HepG2 (cell line): ENCODE measurements at regions not wholly inside any gene's neighbourhood (a gene's known extent, or its start where the extent isn't known, plus 50 kb on each side); places are given as distances from the start of the nearest gene placed in this dataset.

Experiments used
- BHLHE40 ChIP-seq: IDR thresholded peaks from 2 replicates; pipeline ENCODE4 v1.6.1; 2011; ENCODE audit warnings: low read length, improper control_type of control experiment
- FOSL1 ChIP-seq: sonication (generic); formaldehyde crosslinking; IDR thresholded peaks from 2 replicates; pipeline ENCODE4 v1.9.0; 2021; ENCODE audit warnings: missing genetic modification reagents, borderline replicate concordance
- HNRNPUL1 ChIP-seq: fragments of 200-400 bp; formaldehyde crosslinking; IDR thresholded peaks from 2 replicates; pipeline ENCODE4 v1.6.1; 2017; ENCODE audit warnings: low read depth, mild to moderate bottlenecking, low read length, moderate library complexity
- HOXD1 ChIP-seq: sonication (generic); formaldehyde crosslinking; IDR thresholded peaks from 2 replicates; pipeline ENCODE4 v1.5.0; 2020; ENCODE audit warnings: missing genetic modification reagents
- IRF2 ChIP-seq: IDR thresholded peaks from 2 replicates; pipeline ENCODE4 v1.6.1; 2018; ENCODE audit warnings: missing genetic modification reagents, missing compliant biosample characterization
- MTF1 ChIP-seq: sonication (generic); formaldehyde crosslinking; IDR thresholded peaks from 2 replicates; pipeline ENCODE4 v1.5.0; 2020; ENCODE audit warnings: missing genetic modification reagents
- NFRKB ChIP-seq: fragments of 450-650 bp; IDR thresholded peaks from 2 replicates; pipeline ENCODE4 v1.6.1; 2017
- NR1H2 ChIP-seq: sonication (generic); formaldehyde crosslinking; IDR thresholded peaks from 2 replicates; pipeline ENCODE4 v1.8.1; 2022; ENCODE audit warnings: low read depth, missing genetic modification reagents, borderline replicate concordance
- NR3C1 ChIP-seq: sonication (generic); formaldehyde crosslinking; IDR thresholded peaks from 2 replicates; pipeline ENCODE4 v1.4.0; 2020; ENCODE audit warnings: missing genetic modification reagents
- POLR2G ChIP-seq: fragments of 200-400 bp; formaldehyde crosslinking; IDR thresholded peaks from 2 replicates; pipeline ENCODE4 v1.6.1; 2018; ENCODE audit warnings: mild to moderate bottlenecking, low read depth, low read length, moderate library complexity
- SIN3B ChIP-seq: fragments of 150-350 bp; IDR thresholded peaks from 2 replicates; pipeline ENCODE4 v1.6.1; 2014; ENCODE audit warnings: low read length
- SRSF4 ChIP-seq: fragments of 200-400 bp; formaldehyde crosslinking; IDR thresholded peaks from one replicate; pipeline ENCODE4 v1.6.1; 2018; ENCODE audit warnings: mild to moderate bottlenecking, low read depth, low read length, moderate library complexity; ENCODE audit not compliant: poor library complexity, severe bottlenecking
- TBP ChIP-seq: sonication (generic); formaldehyde crosslinking; IDR thresholded peaks from 2 replicates; pipeline ENCODE4 v1.5.0; 2020; ENCODE audit warnings: missing genetic modification reagents
- ZNF234 ChIP-seq: sonication (generic); formaldehyde crosslinking; conservative IDR thresholded peaks from 2 replicates; pipeline ENCODE4 v1.5.1; 2020; ENCODE audit warnings: mild to moderate bottlenecking, missing genetic modification reagents
- ZNF446 ChIP-seq: sonication (generic); formaldehyde crosslinking; IDR thresholded peaks from 2 replicates; pipeline ENCODE4 v1.5.0; 2020; ENCODE audit warnings: mild to moderate bottlenecking, missing genetic modification reagents
- ZNF530 ChIP-seq: sonication (generic); formaldehyde crosslinking; IDR thresholded peaks from 2 replicates; pipeline ENCODE4 v1.5.0; 2020; ENCODE audit warnings: low read depth, mild to moderate bottlenecking, missing genetic modification reagents
- ZNF552 ChIP-seq: sonication (generic); formaldehyde crosslinking; IDR thresholded peaks from 2 replicates; pipeline ENCODE4 v1.9.0; 2022; ENCODE audit warnings: missing genetic modification reagents, mild to moderate bottlenecking, borderline replicate concordance
- ZNF615 ChIP-seq: sonication (generic); formaldehyde crosslinking; IDR thresholded peaks from 2 replicates; pipeline ENCODE4 v1.5.0; 2020; ENCODE audit warnings: mild to moderate bottlenecking, missing genetic modification reagents, borderline replicate concordance
- ZNF720 ChIP-seq: sonication (generic); formaldehyde crosslinking; IDR thresholded peaks from 2 replicates; pipeline ENCODE4 v1.4.0; 2020; ENCODE audit warnings: missing genetic modification reagents
- ZNF768 ChIP-seq: sonication (generic); formaldehyde crosslinking; IDR thresholded peaks from 2 replicates; pipeline ENCODE4 v1.4.0; 2020; ENCODE audit warnings: missing genetic modification reagents
- ZSCAN20 ChIP-seq: sonication (generic); formaldehyde crosslinking; IDR thresholded peaks from 2 replicates; pipeline ENCODE4 v1.4.0; 2020; ENCODE audit warnings: missing genetic modification reagents, mild to moderate bottlenecking, borderline replicate concordance
- ZSCAN29 ChIP-seq: sonication (generic); formaldehyde crosslinking; conservative IDR thresholded peaks from 2 replicates; pipeline ENCODE4 v1.4.0; 2020; ENCODE audit warnings: mild to moderate bottlenecking, missing genetic modification reagents
- TF ChIP-seq, protein P1 (sequence below): sonication (generic); formaldehyde crosslinking; IDR thresholded peaks from 2 replicates; pipeline ENCODE4 v1.4.0; 2020; ENCODE audit warnings: missing genetic modification reagents
- TF ChIP-seq, protein P2 (sequence below): sonication (generic); formaldehyde crosslinking; conservative IDR thresholded peaks from 2 replicates; pipeline ENCODE4 v1.4.0; 2020; ENCODE audit warnings: mild to moderate bottlenecking, missing genetic modification reagents, moderate library complexity
- TF ChIP-seq, protein P3 (sequence below): sonication (generic); formaldehyde crosslinking; IDR thresholded peaks from 2 replicates; pipeline ENCODE4 v1.5.0; 2020; ENCODE audit warnings: missing genetic modification reagents
- TF ChIP-seq, protein P4 (sequence below): sonication (generic); formaldehyde crosslinking; IDR thresholded peaks from 2 replicates; pipeline ENCODE4 v1.4.0; 2020; ENCODE audit warnings: mild to moderate bottlenecking, missing genetic modification reagents

DNA sequence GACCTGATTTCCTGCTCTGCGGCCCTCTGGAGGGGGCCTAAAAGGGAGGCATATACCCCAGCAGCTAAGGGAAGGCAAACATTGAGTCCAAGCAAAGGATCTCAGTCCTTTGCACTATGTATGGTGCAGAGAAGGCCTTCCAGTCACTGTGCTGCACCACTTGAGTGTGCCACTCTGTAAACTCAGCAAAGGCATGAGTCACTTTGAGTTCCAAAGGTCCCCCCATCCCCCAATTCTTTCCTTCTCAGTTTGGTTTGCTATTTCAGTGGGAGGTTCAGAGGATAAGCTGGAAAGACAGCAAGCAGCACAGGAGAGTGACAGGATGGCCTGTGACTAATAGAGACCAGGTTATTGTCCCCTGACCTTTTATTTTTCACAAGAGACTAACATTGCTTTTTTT is 131.3 kb downstream of the FHDC1 start (continued):
- TF ChIP-seq HOXD1 (CRISPR knock-in tag) (no peak), MTF1 (CRISPR knock-in tag) (no peak), ZSCAN20 (CRISPR knock-in tag) (no peak), POLR2G (peak; percentile 67), ZNF552 (no peak), ZNF615 (no peak), ZNF720 (CRISPR knock-in tag) (no peak), NR3C1 (CRISPR knock-in tag) (no peak), IRF2 (CRISPR knock-in tag) (peak; percentile 69; the same call in 1 of the 2 replicates), ZNF234 (no peak), TBP (no peak), ZNF768 (no peak), HNRNPUL1 (no peak), BHLHE40 (peak; percentile 49; the same call in 1 of the 2 replicates), ZSCAN29 (CRISPR knock-in tag) (no peak), ZNF446 (CRISPR knock-in tag) (no peak), FOSL1 (peak; percentile 92), ZNF530 (CRISPR knock-in tag) (no peak), NR1H2 (CRISPR knock-in tag) (no peak), SRSF4 (no peak), SIN3B (no peak), NFRKB (no peak)
- TF ChIP-seq, protein P1, sequence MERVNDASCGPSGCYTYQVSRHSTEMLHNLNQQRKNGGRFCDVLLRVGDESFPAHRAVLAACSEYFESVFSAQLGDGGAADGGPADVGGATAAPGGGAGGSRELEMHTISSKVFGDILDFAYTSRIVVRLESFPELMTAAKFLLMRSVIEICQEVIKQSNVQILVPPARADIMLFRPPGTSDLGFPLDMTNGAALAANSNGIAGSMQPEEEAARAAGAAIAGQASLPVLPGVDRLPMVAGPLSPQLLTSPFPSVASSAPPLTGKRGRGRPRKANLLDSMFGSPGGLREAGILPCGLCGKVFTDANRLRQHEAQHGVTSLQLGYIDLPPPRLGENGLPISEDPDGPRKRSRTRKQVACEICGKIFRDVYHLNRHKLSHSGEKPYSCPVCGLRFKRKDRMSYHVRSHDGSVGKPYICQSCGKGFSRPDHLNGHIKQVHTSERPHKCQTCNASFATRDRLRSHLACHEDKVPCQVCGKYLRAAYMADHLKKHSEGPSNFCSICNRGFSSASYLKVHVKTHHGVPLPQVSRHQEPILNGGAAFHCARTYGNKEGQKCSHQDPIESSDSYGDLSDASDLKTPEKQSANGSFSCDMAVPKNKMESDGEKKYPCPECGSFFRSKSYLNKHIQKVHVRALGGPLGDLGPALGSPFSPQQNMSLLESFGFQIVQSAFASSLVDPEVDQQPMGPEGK: peak; percentile 36; the same call in 1 of the 2 replicates
- TF ChIP-seq, protein P2, sequence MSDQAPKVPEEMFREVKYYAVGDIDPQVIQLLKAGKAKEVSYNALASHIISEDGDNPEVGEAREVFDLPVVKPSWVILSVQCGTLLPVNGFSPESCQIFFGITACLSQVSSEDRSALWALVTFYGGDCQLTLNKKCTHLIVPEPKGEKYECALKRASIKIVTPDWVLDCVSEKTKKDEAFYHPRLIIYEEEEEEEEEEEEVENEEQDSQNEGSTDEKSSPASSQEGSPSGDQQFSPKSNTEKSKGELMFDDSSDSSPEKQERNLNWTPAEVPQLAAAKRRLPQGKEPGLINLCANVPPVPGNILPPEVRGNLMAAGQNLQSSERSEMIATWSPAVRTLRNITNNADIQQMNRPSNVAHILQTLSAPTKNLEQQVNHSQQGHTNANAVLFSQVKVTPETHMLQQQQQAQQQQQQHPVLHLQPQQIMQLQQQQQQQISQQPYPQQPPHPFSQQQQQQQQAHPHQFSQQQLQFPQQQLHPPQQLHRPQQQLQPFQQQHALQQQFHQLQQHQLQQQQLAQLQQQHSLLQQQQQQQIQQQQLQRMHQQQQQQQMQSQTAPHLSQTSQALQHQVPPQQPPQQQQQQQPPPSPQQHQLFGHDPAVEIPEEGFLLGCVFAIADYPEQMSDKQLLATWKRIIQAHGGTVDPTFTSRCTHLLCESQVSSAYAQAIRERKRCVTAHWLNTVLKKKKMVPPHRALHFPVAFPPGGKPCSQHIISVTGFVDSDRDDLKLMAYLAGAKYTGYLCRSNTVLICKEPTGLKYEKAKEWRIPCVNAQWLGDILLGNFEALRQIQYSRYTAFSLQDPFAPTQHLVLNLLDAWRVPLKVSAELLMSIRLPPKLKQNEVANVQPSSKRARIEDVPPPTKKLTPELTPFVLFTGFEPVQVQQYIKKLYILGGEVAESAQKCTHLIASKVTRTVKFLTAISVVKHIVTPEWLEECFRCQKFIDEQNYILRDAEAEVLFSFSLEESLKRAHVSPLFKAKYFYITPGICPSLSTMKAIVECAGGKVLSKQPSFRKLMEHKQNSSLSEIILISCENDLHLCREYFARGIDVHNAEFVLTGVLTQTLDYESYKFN (CRISPR knock-in tag): peak; percentile 80
- TF ChIP-seq, protein P3, sequence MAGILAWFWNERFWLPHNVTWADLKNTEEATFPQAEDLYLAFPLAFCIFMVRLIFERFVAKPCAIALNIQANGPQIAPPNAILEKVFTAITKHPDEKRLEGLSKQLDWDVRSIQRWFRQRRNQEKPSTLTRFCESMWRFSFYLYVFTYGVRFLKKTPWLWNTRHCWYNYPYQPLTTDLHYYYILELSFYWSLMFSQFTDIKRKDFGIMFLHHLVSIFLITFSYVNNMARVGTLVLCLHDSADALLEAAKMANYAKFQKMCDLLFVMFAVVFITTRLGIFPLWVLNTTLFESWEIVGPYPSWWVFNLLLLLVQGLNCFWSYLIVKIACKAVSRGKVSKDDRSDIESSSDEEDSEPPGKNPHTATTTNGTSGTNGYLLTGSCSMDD (CRISPR knock-in tag): no peak
- TF ChIP-seq, protein P4, sequence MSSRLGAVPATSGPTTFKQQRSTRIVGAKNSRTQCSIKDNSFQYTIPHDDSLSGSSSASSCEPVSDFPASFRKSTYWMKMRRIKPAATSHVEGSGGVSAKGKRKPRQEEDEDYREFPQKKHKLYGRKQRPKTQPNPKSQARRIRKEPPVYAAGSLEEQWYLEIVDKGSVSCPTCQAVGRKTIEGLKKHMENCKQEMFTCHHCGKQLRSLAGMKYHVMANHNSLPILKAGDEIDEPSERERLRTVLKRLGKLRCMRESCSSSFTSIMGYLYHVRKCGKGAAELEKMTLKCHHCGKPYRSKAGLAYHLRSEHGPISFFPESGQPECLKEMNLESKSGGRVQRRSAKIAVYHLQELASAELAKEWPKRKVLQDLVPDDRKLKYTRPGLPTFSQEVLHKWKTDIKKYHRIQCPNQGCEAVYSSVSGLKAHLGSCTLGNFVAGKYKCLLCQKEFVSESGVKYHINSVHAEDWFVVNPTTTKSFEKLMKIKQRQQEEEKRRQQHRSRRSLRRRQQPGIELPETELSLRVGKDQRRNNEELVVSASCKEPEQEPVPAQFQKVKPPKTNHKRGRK (CRISPR knock-in tag): no peak
